ENCODE measurements at regions not wholly inside any gene's neighbourhood (a gene's known extent, or its start where the extent isn't known, plus 50 kb on each side); places are given as distances from the start of the nearest gene placed in this dataset.

GRCh38 chr11:42444406-42444805 is 867.4 kb upstream of the API5 start:
- H3K36me3 ChIP-seq (ENCODE audit: control insufficient read depth, insufficient read depth, low read length), result no peaks in the 10 kb centered on the region
- DNase-seq, result no peak
- no peaks in the 10 kb centered on the region for H3K27me3 ChIP-seq (ENCODE audit: control insufficient read depth, insufficient read depth, low read length)
- WGBS (ENCODE audit: insufficient coverage), result 25% methylated on average over 2 of the region's 4 CpGs
- no peaks in the 10 kb centered on the region for H3K9me3 ChIP-seq (replicated peaks; ENCODE audit: control insufficient read depth, low read depth, low read length)
- no peak overlapping the region for H3K27ac ChIP-seq (ENCODE audit: low read length)
- no peaks in the 10 kb centered on the region for H3K4me1 ChIP-seq (ENCODE audit: control insufficient read depth, insufficient read depth, low read length)
- H3K4me3 ChIP-seq (ENCODE audit: low read length), result no peak overlapping the region

DNA sequence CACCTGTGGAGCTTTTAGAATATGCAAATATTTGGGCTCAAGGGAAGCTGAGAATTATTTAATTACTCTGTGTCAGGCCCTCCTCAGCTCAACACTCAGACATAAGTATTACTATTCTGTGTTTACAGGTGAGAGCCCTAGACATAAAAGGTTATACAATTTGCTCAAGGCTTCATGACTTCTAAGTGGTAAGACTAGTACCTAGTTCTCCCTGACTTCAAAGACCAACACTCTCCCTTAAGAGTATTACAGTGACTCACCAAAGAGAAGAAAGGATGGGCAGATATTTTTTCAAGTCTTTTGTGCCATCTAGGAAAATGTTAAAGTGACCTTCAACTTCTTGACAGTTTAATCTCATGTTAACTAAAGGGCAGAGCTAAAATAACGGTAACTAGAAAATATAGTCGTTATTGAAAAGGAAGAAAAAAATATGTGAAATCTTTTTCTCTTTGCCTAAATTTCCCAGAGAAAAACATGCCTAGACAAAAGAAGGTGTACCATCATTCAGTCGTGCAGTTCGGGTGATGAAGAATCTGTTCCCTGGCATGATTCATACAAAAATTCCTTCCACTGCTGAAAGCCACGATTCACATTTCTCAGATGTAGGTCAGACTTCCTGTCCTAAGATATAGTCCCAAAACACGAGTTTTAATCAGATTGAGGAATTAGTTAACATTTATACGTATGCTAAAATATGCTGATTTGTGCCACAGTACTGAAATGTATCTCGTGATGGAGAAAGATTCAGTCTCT is 849.1 kb upstream of the API5 start:
- H3K27ac ChIP-seq (ENCODE audit: low read length), result no peak overlapping the region
- H3K36me3 ChIP-seq (ENCODE audit: control insufficient read depth, insufficient read depth, low read length), result no peaks in the 10 kb centered on the region
- peak; percentile 3 for DNase-seq
- WGBS (ENCODE audit: insufficient coverage), result 68% methylated on average over 3 of the region's 8 CpGs
- no peak overlapping the region for H3K4me3 ChIP-seq (ENCODE audit: low read length)
- no peaks in the 10 kb centered on the region for H3K4me1 ChIP-seq (ENCODE audit: control insufficient read depth, insufficient read depth, low read length)
- H3K27me3 ChIP-seq (ENCODE audit: control insufficient read depth, insufficient read depth, low read length), result no peaks in the 10 kb centered on the region
- no peaks in the 10 kb centered on the region for H3K9me3 ChIP-seq (replicated peaks; ENCODE audit: control insufficient read depth, low read depth, low read length)

DNA sequence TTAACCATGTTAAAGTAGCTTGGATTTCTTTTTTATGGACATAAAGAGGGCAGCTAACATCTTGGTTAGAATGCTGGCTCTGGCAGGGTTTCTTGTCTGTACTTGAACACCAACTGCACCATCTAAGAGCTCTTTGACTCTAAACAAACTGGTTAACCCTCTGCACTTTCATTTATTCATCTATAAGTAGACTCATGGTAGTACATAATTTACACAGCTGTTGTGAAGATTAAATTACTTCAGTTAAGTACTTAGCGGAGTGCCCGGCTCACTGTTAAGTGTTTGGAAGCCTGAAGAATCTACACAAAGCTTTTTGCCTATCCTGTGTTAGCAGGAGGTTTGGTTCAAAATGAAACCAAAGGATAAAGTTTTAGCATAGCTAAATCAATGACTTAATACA is 846.2 kb upstream of the API5 start:
- DNase-seq, result no peak
- no peaks in the 10 kb centered on the region for H3K36me3 ChIP-seq (ENCODE audit: control insufficient read depth, insufficient read depth, low read length)

DNA sequence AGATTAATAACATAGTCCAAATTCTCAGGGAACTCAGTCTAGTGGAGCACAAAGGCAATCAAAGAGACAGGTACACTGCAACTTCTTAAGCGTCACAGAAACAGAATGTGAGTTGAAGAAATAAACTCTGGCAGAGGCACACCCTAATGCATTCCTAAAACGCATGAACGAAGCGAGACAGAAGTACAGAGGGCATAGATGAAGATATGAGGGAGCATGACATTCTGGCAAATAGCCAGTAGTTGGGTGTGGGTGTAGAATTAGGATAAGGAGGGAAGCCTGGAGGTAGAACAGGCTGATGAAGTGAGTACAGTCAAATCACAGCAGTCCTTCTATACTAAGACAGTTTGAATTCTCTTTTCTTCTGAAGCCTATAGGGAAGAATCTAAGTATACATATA is 838.7 kb upstream of the API5 start:
- H3K27me3 ChIP-seq (ENCODE audit: control insufficient read depth, insufficient read depth, low read length), result no peaks in the 10 kb centered on the region
- no peak for DNase-seq
- H3K36me3 ChIP-seq (ENCODE audit: control insufficient read depth, insufficient read depth, low read length), result no peaks in the 10 kb centered on the region
- WGBS (ENCODE audit: insufficient coverage), result no CpG with 5 or more reads among the region's 4 CpGs
- no peak overlapping the region for H3K27ac ChIP-seq (ENCODE audit: low read length)
- H3K4me3 ChIP-seq (ENCODE audit: low read length), result no peak overlapping the region
- no peaks in the 10 kb centered on the region for H3K4me1 ChIP-seq (ENCODE audit: control insufficient read depth, insufficient read depth, low read length)
- H3K9me3 ChIP-seq (replicated peaks; ENCODE audit: control insufficient read depth, low read depth, low read length), result no peaks in the 10 kb centered on the region

More for the DNA sequence above, 846.2 kb upstream of the API5 start:
- Histone ChIP-seq H3K27me3 (ENCODE audit: control insufficient read depth, insufficient read depth, low read length) (no peaks in the 10 kb centered on the region), H3K4me3 (ENCODE audit: low read length) (no peak overlapping the region), H3K4me1 (ENCODE audit: control insufficient read depth, insufficient read depth, low read length) (no peaks in the 10 kb centered on the region), H3K9me3 (replicated peaks; ENCODE audit: control insufficient read depth, low read depth, low read length) (no peaks in the 10 kb centered on the region), H3K27ac (ENCODE audit: low read length) (no peak overlapping the region)
- no CpG with 5 or more reads among the region's 2 CpGs for WGBS (ENCODE audit: insufficient coverage)

- Histone ChIP-seq H3K36me3 (ENCODE audit: control insufficient read depth, insufficient read depth, low read length) (no peaks in the 10 kb centered on the region), H3K27me3 (ENCODE audit: control insufficient read depth, insufficient read depth, low read length) (no peaks in the 10 kb centered on the region), H3K9me3 (replicated peaks; ENCODE audit: control insufficient read depth, low read depth, low read length) (peaks cover 3% of the 10 kb centered on the region), H3K27ac (ENCODE audit: low read length) (no peak overlapping the region), H3K4me3 (ENCODE audit: low read length) (no peak overlapping the region), H3K4me1 (ENCODE audit: control insufficient read depth, insufficient read depth, low read length) (no peaks in the 10 kb centered on the region)
- DNase-seq, result no peak
These were observed 829.0 kb upstream of the API5 start for GRCh38 chr11:42482822-42483221.

DNA sequence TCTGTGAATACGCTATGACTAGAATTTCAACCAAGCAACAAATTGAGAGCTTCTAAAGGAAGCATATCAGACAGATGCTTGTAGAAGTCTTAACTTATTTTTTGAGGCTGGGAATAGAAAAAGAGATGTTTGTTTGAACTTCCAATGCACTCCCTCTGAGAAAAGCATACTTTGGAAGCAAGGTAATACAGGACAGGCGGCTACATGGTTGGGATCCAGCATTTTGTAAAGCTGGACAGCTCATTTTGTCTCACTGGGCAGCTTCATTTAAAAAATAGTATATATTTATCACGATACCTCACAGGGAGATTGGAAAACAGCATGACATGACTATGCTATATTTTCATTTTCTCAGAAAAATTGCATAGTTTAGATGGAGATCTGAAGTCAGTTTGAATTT is 821.3 kb upstream of the API5 start:
- Histone ChIP-seq H3K4me1 (ENCODE audit: control insufficient read depth, insufficient read depth, low read length) (no peaks in the 10 kb centered on the region), H3K9me3 (replicated peaks; ENCODE audit: control insufficient read depth, low read depth, low read length) (no peaks in the 10 kb centered on the region), H3K27me3 (ENCODE audit: control insufficient read depth, insufficient read depth, low read length) (no peaks in the 10 kb centered on the region), H3K27ac (ENCODE audit: low read length) (no peak overlapping the region), H3K36me3 (ENCODE audit: control insufficient read depth, insufficient read depth, low read length) (no peaks in the 10 kb centered on the region), H3K4me3 (ENCODE audit: low read length) (no peak overlapping the region)
- DNase-seq, result peak; percentile 83
- WGBS (ENCODE audit: insufficient coverage), result no CpG with 5 or more reads among the region's 3 CpGs

DNA sequence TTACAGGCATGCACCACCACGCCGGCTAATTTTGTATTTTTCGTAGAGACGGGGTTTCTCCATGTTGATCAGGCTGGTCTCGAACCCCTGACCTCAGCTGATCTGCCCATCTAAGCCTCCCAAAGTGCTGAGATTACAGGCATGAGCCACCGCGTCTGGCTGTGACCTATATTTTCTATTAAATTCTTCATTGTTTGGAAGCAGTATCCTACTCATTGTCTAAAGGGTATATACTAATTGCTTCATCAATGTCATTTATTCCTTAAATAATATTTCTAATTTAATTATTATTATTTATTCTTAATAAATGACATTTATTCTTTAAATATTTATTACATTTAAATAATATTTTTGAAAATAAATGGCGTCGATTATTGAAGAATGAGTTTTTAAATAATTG is 817.3 kb upstream of the API5 start:
- H3K27me3 ChIP-seq (ENCODE audit: control insufficient read depth, insufficient read depth, low read length), result no peaks in the 10 kb centered on the region
- no peak for DNase-seq
- no peaks in the 10 kb centered on the region for H3K36me3 ChIP-seq (ENCODE audit: control insufficient read depth, insufficient read depth, low read length)
- no peaks in the 10 kb centered on the region for H3K4me1 ChIP-seq (ENCODE audit: control insufficient read depth, insufficient read depth, low read length)
- H3K27ac ChIP-seq (ENCODE audit: low read length), result no peak overlapping the region
- H3K4me3 ChIP-seq (ENCODE audit: low read length), result no peak overlapping the region
- H3K9me3 ChIP-seq (replicated peaks; ENCODE audit: control insufficient read depth, low read depth, low read length), result no peaks in the 10 kb centered on the region
- WGBS (ENCODE audit: insufficient coverage), result 90% methylated on average over 2 of the region's 9 CpGs

- Histone ChIP-seq H3K36me3 (ENCODE audit: control insufficient read depth, insufficient read depth, low read length) (no peaks in the 10 kb centered on the region), H3K27ac (ENCODE audit: low read length) (no peak overlapping the region), H3K4me3 (ENCODE audit: low read length) (no peak overlapping the region), H3K4me1 (ENCODE audit: control insufficient read depth, insufficient read depth, low read length) (no peaks in the 10 kb centered on the region), H3K27me3 (ENCODE audit: control insufficient read depth, insufficient read depth, low read length) (no peaks in the 10 kb centered on the region), H3K9me3 (replicated peaks; ENCODE audit: control insufficient read depth, low read depth, low read length) (no peaks in the 10 kb centered on the region)
- no CpG with 5 or more reads among the region's 3 CpGs for WGBS (ENCODE audit: insufficient coverage)
- no peak for DNase-seq
These were observed 812.8 kb upstream of the API5 start for GRCh38 chr11:42498971-42499370.

GRCh38 chr11:42502151-42502550 is 809.6 kb upstream of the API5 start:
- Histone ChIP-seq H3K36me3 (ENCODE audit: control insufficient read depth, insufficient read depth, low read length) (no peaks in the 10 kb centered on the region), H3K27me3 (ENCODE audit: control insufficient read depth, insufficient read depth, low read length) (no peaks in the 10 kb centered on the region), H3K27ac (ENCODE audit: low read length) (no peak overlapping the region), H3K4me1 (ENCODE audit: control insufficient read depth, insufficient read depth, low read length) (no peaks in the 10 kb centered on the region), H3K9me3 (replicated peaks; ENCODE audit: control insufficient read depth, low read depth, low read length) (no peaks in the 10 kb centered on the region), H3K4me3 (ENCODE audit: low read length) (no peak overlapping the region)
- peak; percentile 57 for DNase-seq
- WGBS (ENCODE audit: insufficient coverage), result no CpG with 5 or more reads among the region's 1 CpG

- no peak overlapping the region for H3K4me3 ChIP-seq (ENCODE audit: low read length)
- no peak overlapping the region for H3K27ac ChIP-seq (ENCODE audit: low read length)
- peak; percentile 4 for DNase-seq
- no CpG with 5 or more reads among the region's 4 CpGs for WGBS (ENCODE audit: insufficient coverage)
- H3K36me3 ChIP-seq (ENCODE audit: control insufficient read depth, insufficient read depth, low read length), result no peaks in the 10 kb centered on the region
- H3K9me3 ChIP-seq (replicated peaks; ENCODE audit: control insufficient read depth, low read depth, low read length), result no peaks in the 10 kb centered on the region
- H3K4me1 ChIP-seq (ENCODE audit: control insufficient read depth, insufficient read depth, low read length), result no peaks in the 10 kb centered on the region
- no peaks in the 10 kb centered on the region for H3K27me3 ChIP-seq (ENCODE audit: control insufficient read depth, insufficient read depth, low read length)
These were observed 789.8 kb upstream of the API5 start for GRCh38 chr11:42521994-42522393.

All from muscle of leg (tissue), 3 donors.